ENCODE measurements at regions not wholly inside any gene's neighbourhood (a gene's known extent, or its start where the extent isn't known, plus 50 kb on each side); places are given as distances from the start of the nearest gene placed in this dataset.

- in situ Hi-C loops (cut with HindIII; ENCODE audit: low pct_unique_long_range_greater_than_20kb, low sequenced_read_pairs) = no loop called here
These were observed 51.8 kb upstream of the CASZ1 start for GRCh38 chr1:10848109-10848684.

GRCh38 chr1:10850026-10850425 lies 53.6 kb upstream of the CASZ1 start:
- no peak for DNase-seq (ENCODE audit: low read depth)
- in situ Hi-C loops (cut with HindIII; ENCODE audit: low pct_unique_long_range_greater_than_20kb, low sequenced_read_pairs) = no loop called here

More at GRCh38 chr1:10848109-10848684, 51.8 kb upstream of the CASZ1 start:
- DNase-seq (ENCODE audit: low read depth) = no peak

GRCh38 chr1:10851024-10852013 lies 54.9 kb upstream of the CASZ1 start:
- in situ Hi-C loops (cut with HindIII; ENCODE audit: low pct_unique_long_range_greater_than_20kb, low sequenced_read_pairs) = no loop called here
- no peak for DNase-seq (ENCODE audit: low read depth)

- no peak for DNase-seq (ENCODE audit: low read depth)
- in situ Hi-C loops (cut with HindIII; ENCODE audit: low pct_unique_long_range_greater_than_20kb, low sequenced_read_pairs) = no loop called here
These were observed 55.6 kb upstream of the CASZ1 start for GRCh38 chr1:10852018-10852417.

GRCh38 chr1:10852486-10852885 lies 56.0 kb upstream of the CASZ1 start:
- DNase-seq (ENCODE audit: low read depth) = no peak
- in situ Hi-C loops (cut with HindIII; ENCODE audit: low pct_unique_long_range_greater_than_20kb, low sequenced_read_pairs) = no loop called here

GRCh38 chr1:10852998-10853520 lies 56.6 kb upstream of the CASZ1 start:
- in situ Hi-C loops (cut with HindIII; ENCODE audit: low pct_unique_long_range_greater_than_20kb, low sequenced_read_pairs) = no loop called here
- DNase-seq (ENCODE audit: low read depth) = no peak

- in situ Hi-C loops (cut with HindIII; ENCODE audit: low pct_unique_long_range_greater_than_20kb, low sequenced_read_pairs) = no loop called here
- no peak for DNase-seq (ENCODE audit: low read depth)
These were observed 57.3 kb upstream of the CASZ1 start for GRCh38 chr1:10853701-10854100.

- in situ Hi-C loops (cut with HindIII; ENCODE audit: low pct_unique_long_range_greater_than_20kb, low sequenced_read_pairs) = no loop called here
- no peak for DNase-seq (ENCODE audit: low read depth)
These were observed 58.5 kb upstream of the CASZ1 start for GRCh38 chr1:10854856-10855459.

- no peak for DNase-seq (ENCODE audit: low read depth)
- in situ Hi-C loops (cut with HindIII; ENCODE audit: low pct_unique_long_range_greater_than_20kb, low sequenced_read_pairs) = no loop called here
These were observed 59.8 kb upstream of the CASZ1 start for GRCh38 chr1:10856176-10856683.

GRCh38 chr1:10856863-10857598 lies 60.6 kb upstream of the CASZ1 start:
- in situ Hi-C loops (cut with HindIII; ENCODE audit: low pct_unique_long_range_greater_than_20kb, low sequenced_read_pairs) = no loop called here
- DNase-seq (ENCODE audit: low read depth) = no peak

GRCh38 chr1:10857687-10858086 lies 61.2 kb upstream of the CASZ1 start:
- in situ Hi-C loops (cut with HindIII; ENCODE audit: low pct_unique_long_range_greater_than_20kb, low sequenced_read_pairs) = no loop called here
- no peak for DNase-seq (ENCODE audit: low read depth)

GRCh38 chr1:10860218-10860617 lies 63.8 kb upstream of the CASZ1 start:
- in situ Hi-C loops (cut with HindIII; ENCODE audit: low pct_unique_long_range_greater_than_20kb, low sequenced_read_pairs) = no loop called here
- no peak for DNase-seq (ENCODE audit: low read depth)

- in situ Hi-C loops (cut with HindIII; ENCODE audit: low pct_unique_long_range_greater_than_20kb, low sequenced_read_pairs) = no loop called here
- no peak for DNase-seq (ENCODE audit: low read depth)
These were observed 64.2 kb upstream of the CASZ1 start for GRCh38 chr1:10860682-10861081.

GRCh38 chr1:10861822-10862221 lies 65.4 kb upstream of the CASZ1 start:
- in situ Hi-C loops (cut with HindIII; ENCODE audit: low pct_unique_long_range_greater_than_20kb, low sequenced_read_pairs) = no loop called here
- no peak for DNase-seq (ENCODE audit: low read depth)

GRCh38 chr1:10862743-10863335 lies 66.4 kb upstream of the CASZ1 start:
- DNase-seq (ENCODE audit: low read depth) = no peak
- in situ Hi-C loops (cut with HindIII; ENCODE audit: low pct_unique_long_range_greater_than_20kb, low sequenced_read_pairs) = no loop called here

GRCh38 chr1:10863886-10864285 lies 67.4 kb upstream of the CASZ1 start:
- in situ Hi-C loops (cut with HindIII; ENCODE audit: low pct_unique_long_range_greater_than_20kb, low sequenced_read_pairs) = no loop called here

GRCh38 chr1:10864776-10865175 lies 68.3 kb upstream of the CASZ1 start:
- in situ Hi-C loops (cut with HindIII; ENCODE audit: low pct_unique_long_range_greater_than_20kb, low sequenced_read_pairs) = no loop called here
- no peak for DNase-seq (ENCODE audit: low read depth)

More at GRCh38 chr1:10863886-10864285, 67.4 kb upstream of the CASZ1 start:
- DNase-seq (ENCODE audit: low read depth) = no peak

Measured in Caki2 (cell line).